GM15510 (cell line): ENCODE measurements at regions not wholly inside any gene's neighbourhood (a gene's known extent, or its start where the extent isn't known, plus 50 kb on each side); places are given as distances from the start of the nearest gene placed in this dataset.

ENCODE experiments used
- POLR2A ChIP-seq: IDR thresholded peaks from 3 replicates; pipeline ENCODE4 v1.6.1; 2011; ENCODE audit warnings: borderline replicate concordance; ENCODE audit not compliant: insufficient read length; ENCODE audit errors: extremely low read depth

- no peak for TF ChIP-seq POLR2A
Observed at GRCh38 chr7:26035552-26035951, 116.4 kb upstream of the NFE2L3 start.

- no peak for TF ChIP-seq POLR2A
Observed at GRCh38 chr7:26036092-26036491, 115.9 kb upstream of the NFE2L3 start.

GRCh38 chr7:26038201-26038990 lies 113.6 kb upstream of the NFE2L3 start:
- no peak for TF ChIP-seq POLR2A

GRCh38 chr7:26040085-26040484 lies 111.9 kb upstream of the NFE2L3 start:
- no peak for TF ChIP-seq POLR2A

GRCh38 chr7:26042237-26042636 lies 109.8 kb upstream of the NFE2L3 start:
- no peak for TF ChIP-seq POLR2A

- TF ChIP-seq POLR2A, result no peak
Observed at GRCh38 chr7:26043801-26044200, 108.2 kb upstream of the NFE2L3 start.

- no peak for TF ChIP-seq POLR2A
Observed at GRCh38 chr7:26044320-26044719, 107.7 kb upstream of the NFE2L3 start.

GRCh38 chr7:26046150-26046549 lies 105.8 kb upstream of the NFE2L3 start:
- TF ChIP-seq POLR2A, result no peak

GRCh38 chr7:26046878-26047277 lies 105.1 kb upstream of the NFE2L3 start:
- no peak for TF ChIP-seq POLR2A

GRCh38 chr7:26048663-26049062 lies 103.3 kb upstream of the NFE2L3 start:
- no peak for TF ChIP-seq POLR2A

GRCh38 chr7:26049081-26049480 lies 102.9 kb upstream of the NFE2L3 start:
- no peak for TF ChIP-seq POLR2A

GRCh38 chr7:26051021-26051420 lies 101.0 kb upstream of the NFE2L3 start:
- TF ChIP-seq POLR2A, result no peak

- TF ChIP-seq POLR2A, result no peak
Observed at GRCh38 chr7:26052706-26053105, 99.3 kb upstream of the NFE2L3 start.

- TF ChIP-seq POLR2A, result no peak
Observed at GRCh38 chr7:26054386-26054785, 97.6 kb upstream of the NFE2L3 start.

- no peak for TF ChIP-seq POLR2A
Observed at GRCh38 chr7:26055241-26055640, 96.8 kb upstream of the NFE2L3 start.
